ENCODE measurements at regions not wholly inside any gene's neighbourhood (a gene's known extent, or its start where the extent isn't known, plus 50 kb on each side); places are given as distances from the start of the nearest gene placed in this dataset.

DNA sequence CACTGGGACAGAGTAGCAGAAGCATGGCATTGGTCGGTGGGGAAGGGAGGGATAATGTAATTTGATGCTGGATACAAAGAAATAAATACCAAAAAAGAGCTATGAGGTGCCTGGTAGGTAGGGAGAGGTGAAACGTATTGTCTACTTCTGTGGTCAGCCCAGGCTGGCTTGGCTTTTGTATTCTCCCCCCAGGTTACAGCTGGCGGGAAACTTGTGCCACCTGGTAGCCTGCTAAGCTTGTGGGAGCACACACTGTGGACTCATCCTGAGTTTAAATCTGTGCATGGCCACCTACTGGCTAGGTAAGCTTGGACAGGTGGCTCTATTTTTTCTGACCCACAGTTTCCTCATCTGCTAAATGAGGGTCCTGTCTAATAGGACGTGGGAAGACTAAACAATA, 165.2 kb upstream of the E2F8 start:
- TF ChIP-seq, protein P1, sequence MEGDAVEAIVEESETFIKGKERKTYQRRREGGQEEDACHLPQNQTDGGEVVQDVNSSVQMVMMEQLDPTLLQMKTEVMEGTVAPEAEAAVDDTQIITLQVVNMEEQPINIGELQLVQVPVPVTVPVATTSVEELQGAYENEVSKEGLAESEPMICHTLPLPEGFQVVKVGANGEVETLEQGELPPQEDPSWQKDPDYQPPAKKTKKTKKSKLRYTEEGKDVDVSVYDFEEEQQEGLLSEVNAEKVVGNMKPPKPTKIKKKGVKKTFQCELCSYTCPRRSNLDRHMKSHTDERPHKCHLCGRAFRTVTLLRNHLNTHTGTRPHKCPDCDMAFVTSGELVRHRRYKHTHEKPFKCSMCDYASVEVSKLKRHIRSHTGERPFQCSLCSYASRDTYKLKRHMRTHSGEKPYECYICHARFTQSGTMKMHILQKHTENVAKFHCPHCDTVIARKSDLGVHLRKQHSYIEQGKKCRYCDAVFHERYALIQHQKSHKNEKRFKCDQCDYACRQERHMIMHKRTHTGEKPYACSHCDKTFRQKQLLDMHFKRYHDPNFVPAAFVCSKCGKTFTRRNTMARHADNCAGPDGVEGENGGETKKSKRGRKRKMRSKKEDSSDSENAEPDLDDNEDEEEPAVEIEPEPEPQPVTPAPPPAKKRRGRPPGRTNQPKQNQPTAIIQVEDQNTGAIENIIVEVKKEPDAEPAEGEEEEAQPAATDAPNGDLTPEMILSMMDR (IDR thresholded peaks at IDR 0.05; ENCODE audit: insufficient read depth, low read depth, low read length), result no peak
- TF ChIP-seq EZH2 (IDR thresholded peaks at IDR 0.05; ENCODE audit: insufficient read depth, low read length), result no peak
